GM19395 (cell line): ENCODE measurements at regions not wholly inside any gene's neighbourhood (a gene's known extent, or its start where the extent isn't known, plus 50 kb on each side); places are given as distances from the start of the nearest gene placed in this dataset.

Experiments used
- ATAC-seq: cut with Tn5 transposase; IDR thresholded peaks from one replicate; pipeline ENCODE4 v1.9.1; 2021; ENCODE audit warnings: mild to moderate bottlenecking, moderate library complexity; ENCODE audit not compliant: unreplicated experiment

- ATAC-seq, result no peak
Observed at GRCh38 chr9:96183751-96184150, 118.2 kb downstream of the HSD17B3 start.

- no peak for ATAC-seq
Observed at GRCh38 chr9:96178153-96178552, 123.8 kb downstream of the HSD17B3 start.

GRCh38 chr9:96177719-96178028, 124.3 kb downstream of the HSD17B3 start:
- no peak for ATAC-seq

DNA sequence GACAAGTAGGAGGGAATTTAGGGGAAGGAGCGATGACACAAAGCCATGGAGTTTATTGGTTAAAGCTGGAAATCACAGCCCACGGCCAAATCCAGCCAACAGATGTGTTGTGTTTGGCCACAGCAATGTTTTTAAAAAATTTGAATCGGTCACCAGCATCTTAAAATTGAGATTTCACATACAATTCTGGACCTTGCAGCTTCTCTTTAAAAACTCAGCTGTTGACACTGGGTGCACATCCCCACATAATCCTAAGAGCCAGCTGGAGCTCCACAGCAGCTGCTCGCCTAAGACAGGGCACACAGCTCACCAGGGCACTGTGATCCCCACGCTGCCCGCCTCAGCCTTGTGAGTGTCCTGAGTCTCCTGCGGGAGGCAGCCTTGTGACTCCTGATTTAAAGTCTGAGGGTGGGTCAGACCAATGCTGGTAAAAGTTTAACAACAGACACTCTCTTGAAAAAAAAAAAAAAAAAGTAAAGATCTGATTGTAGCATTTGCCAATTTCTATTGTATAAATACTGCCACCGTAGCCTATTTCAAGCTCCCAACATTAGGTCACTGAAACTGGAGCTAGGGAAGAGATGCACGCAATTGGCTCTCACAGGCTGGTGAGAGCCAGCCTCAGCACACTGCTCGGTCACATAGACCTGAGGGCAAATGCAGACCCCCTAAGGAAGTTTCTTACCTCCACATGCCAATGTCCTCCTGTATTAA, 124.8 kb downstream of the HSD17B3 start:
- no peak for ATAC-seq

GRCh38 chr9:96175796-96176195, 126.2 kb downstream of the HSD17B3 start:
- ATAC-seq, result no peak

- no peak for ATAC-seq
Observed at GRCh38 chr9:96175001-96175400, 127.0 kb downstream of the HSD17B3 start.

- no peak for ATAC-seq
Observed at GRCh38 chr9:96174371-96174770, 127.6 kb downstream of the HSD17B3 start.

GRCh38 chr9:96173640-96174039, 128.3 kb downstream of the HSD17B3 start:
- no peak for ATAC-seq

DNA sequence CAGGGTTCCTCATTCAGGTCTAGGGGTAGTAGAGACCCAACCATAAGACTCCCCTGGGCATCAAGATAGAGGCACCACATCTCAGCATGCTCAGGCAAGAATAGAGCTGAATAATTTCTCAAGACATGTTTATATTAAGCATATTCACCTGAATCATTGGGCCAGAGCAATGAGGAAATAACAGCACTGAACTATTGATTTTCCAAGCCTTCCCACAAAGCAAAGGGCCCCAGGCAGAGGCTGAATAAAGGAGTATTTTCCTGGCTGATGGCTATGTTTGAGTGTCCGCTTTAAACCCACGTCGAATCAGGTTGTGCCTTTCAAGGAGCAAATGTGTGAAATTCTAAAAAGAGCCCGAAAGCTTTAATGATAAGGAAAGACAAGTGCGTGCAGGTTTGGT, 129.2 kb downstream of the HSD17B3 start:
- ATAC-seq, result no peak

DNA sequence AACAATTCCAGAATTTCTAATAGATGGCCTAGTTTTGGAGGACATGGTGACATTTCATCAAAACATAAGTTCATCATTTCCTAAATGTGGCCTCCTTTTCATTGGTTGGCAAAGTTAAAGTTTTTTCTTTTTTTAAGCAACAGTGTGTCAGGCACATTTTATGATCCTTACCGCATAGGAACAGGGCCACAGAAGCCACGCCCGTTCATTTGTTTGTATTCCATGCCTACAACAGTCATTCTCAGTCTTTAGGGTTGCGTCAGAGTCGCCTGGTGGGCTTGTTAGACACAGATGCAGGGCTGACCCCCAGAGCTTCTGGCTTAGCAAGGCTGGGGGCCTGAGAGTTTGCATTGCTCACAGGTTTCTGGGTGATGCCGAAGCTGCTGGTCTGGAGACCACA, 130.2 kb downstream of the HSD17B3 start:
- ATAC-seq, result no peak

DNA sequence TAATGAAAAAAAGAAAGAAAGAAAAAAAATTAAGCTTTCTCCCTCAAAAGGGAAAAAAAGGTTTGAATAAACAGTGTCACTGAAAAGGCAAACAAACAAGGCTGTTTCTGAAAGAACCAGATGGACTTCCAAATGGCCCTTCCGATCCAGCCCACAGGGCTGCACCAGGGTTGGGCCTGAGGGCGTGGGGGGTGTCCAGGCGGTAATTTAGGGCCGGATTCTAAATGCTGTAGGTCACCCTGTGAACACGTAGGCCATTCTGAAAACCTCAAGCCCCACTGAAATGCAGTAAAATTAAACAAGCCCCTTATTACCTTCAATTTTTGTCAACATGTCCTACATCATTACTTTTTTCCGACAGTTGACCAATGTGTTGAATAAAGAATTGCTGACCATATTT, 132.1 kb downstream of the HSD17B3 start:
- no peak for ATAC-seq

- no peak for ATAC-seq
Observed at GRCh38 chr9:96169484-96169883, 132.5 kb downstream of the HSD17B3 start.

- no peak for ATAC-seq
Observed at GRCh38 chr9:96168882-96169281, 133.1 kb downstream of the HSD17B3 start.

DNA sequence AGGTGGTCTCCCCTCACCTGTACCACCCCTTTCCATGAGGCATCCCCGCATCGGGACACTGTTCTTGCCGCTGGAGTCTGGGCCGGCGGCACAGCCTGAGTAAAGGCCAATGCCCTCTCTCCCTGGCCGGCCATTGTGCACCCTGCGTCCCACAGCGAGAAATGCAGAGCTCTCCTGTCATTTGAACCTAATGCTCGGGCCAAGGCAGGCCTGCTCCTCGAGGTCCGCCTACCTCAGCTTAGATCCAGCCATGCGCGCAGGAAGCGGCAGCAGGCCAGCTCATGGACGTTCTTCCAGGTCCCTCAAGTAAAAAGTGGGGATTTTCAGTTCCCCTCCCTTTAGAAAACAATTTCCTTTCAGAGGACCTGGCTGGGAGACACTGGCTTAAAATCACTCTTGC, 135.0 kb downstream of the HSD17B3 start:
- ATAC-seq, result no peak

GRCh38 chr9:96164268-96164683, 137.7 kb downstream of the HSD17B3 start:
- ATAC-seq, result no peak

DNA sequence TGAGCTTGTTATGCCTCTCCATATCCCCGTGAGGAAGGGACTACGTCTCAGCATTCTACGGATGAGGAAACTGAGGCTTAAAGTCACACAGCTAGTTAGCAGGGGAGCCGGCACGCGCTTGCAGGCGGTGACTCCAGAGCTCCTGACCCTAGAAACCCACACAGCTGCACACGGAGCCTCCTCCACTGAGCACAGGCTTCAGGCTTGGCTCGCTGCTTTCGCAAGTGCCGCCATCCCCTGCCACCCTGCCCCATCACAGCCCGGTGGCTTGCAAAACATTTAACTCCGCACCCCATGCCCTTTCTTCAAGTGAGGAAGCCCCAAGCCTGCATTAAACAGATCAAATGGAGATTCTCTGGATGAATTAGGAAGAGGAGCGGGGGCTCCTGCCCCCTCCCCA, 138.3 kb downstream of the HSD17B3 start:
- ATAC-seq, result no peak

- ATAC-seq, result no peak
Observed at GRCh38 chr9:96163161-96163560, 138.8 kb downstream of the HSD17B3 start.

DNA sequence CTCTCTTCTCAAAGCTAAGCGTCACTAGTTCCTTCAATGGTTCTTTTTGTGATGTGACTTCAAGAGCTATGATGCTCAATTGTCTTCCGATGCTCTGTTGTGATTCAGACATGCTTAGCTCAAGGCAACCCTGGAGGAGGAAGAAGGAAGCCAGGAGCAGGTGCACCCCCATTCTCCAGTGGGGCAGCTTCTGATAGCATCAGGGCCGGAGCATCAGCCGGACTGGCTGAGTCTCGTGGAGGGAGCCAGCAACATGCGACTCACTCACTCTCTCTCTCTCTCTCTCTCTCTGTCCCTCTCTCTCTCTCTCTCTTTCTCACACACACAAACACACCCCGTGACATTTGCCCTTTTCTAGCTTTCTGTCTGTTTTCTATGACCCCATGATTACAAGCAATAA, 140.2 kb downstream of the HSD17B3 start:
- no peak for ATAC-seq

GRCh38 chr9:96160866-96161265, 141.1 kb downstream of the HSD17B3 start:
- ATAC-seq, result no peak

GRCh38 chr9:96160168-96160567, 141.8 kb downstream of the HSD17B3 start:
- no peak for ATAC-seq

GRCh38 chr9:96159596-96159995, 142.4 kb downstream of the HSD17B3 start:
- no peak for ATAC-seq

DNA sequence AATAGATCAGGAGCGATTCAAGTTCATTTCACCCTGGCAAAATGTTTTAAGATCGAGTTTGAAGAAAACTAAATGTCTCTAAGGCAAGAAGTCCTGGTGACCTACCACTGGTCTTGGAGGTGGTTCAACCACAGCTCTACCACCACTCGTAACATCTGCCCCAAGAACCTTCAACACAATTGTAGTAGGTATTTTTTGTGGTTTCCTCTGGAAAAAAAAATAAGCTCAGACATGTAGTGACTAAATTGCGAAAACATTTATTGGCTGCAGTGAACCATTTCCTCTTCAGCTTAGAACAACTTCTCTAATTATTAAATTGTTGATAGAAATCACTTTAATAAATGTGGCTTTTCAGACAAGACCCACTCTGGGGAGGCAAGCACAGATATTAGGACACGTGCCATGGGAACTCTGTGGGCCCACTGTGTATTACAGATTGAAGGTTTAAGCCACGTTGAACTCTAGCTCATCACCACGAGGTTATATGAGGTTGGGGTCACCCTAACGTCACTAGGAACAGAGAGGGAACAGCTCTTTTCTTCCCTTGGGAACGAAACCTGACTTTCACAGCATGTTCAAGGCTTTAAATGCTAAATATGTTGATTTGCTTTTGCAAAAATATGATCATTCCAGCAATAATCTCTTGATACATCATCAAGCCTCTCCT, 142.9 kb downstream of the HSD17B3 start:
- ATAC-seq, result no peak

DNA sequence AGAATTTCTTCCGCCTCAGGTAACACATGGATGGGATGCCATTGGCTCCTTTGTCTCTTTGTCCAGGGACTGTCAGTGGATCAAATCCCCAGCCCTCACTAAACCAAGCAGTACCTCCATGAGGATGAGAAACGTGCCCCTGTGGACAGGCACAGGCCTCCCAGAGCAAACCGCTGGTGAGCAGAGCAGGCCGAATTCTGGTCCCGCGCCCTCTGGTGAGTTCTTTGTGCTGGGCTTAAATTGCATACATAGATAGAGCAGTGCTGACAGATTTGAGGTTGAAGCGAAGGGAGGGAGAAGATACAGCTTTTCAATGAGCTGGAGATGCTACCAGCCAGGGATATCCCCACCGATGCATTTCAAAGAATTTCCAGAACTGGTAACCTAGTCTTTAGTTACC, 143.8 kb downstream of the HSD17B3 start:
- no peak for ATAC-seq
